ENCODE measurements at regions not wholly inside any gene's neighbourhood (a gene's known extent, or its start where the extent isn't known, plus 50 kb on each side); places are given as distances from the start of the nearest gene placed in this dataset.

GRCh38 chr1:239274242-239274830, 112.0 kb upstream of the CHRM3 start:
- no peaks in the 10 kb centered on the region for H3K36me3 ChIP-seq (ENCODE audit: control insufficient read depth, insufficient read depth, low read length)
- intact Hi-C loops (cut with micrococcal nuclease; ENCODE audit: unreplicated experiment) = no loop called here
- H3K36me3 Mint-ChIP-seq (ENCODE audit: insufficient read depth, unreplicated experiment) = no peaks in the 10 kb centered on the region
- BruUV-seq (replicated peaks) = no TSS peak
- H3K27me3 Mint-ChIP-seq (ENCODE audit: insufficient read depth, unreplicated experiment) = peaks cover 3% of the 10 kb centered on the region
- no peak for DNase-seq
- no peaks in the 10 kb centered on the region for H3K4me1 ChIP-seq
- no peaks in the 10 kb centered on the region for H3K9me3 ChIP-seq
- no peak overlapping the region for H3K4me3 Mint-ChIP-seq (ENCODE audit: unreplicated experiment)
- POLR2A ChIA-PET = no interaction called here
- peaks cover 9% of the 10 kb centered on the region for H3K9me3 Mint-ChIP-seq (ENCODE audit: unreplicated experiment)
- H3K27ac Mint-ChIP-seq (ENCODE audit: unreplicated experiment) = no peak overlapping the region
- H3K4me1 Mint-ChIP-seq (ENCODE audit: low read depth, unreplicated experiment) = no peaks in the 10 kb centered on the region
- no peak overlapping the region for H3K4me3 ChIP-seq (ENCODE audit: low read depth, low read length)
- no peak for TF ChIP-seq CTCF (IDR thresholded peaks at IDR 0.05; ENCODE audit: insufficient read depth in 1 of 2, low read depth in 1 of 2, low read length in 1 of 2, severe bottlenecking in 1 of 2, unreplicated experiment in 1 of 2)
- CTCF ChIA-PET = no interaction called here
- H3K27me3 ChIP-seq (replicated peaks; ENCODE audit: control insufficient read depth, insufficient read depth, low read length) = no peaks in the 10 kb centered on the region

GRCh38 chr1:239270509-239270908, 115.9 kb upstream of the CHRM3 start:
- Histone ChIP-seq H3K4me1 (no peaks in the 10 kb centered on the region), H3K4me3 (ENCODE audit: low read depth, low read length) (no peak overlapping the region), H3K9me3 (no peaks in the 10 kb centered on the region), H3K36me3 (ENCODE audit: control insufficient read depth, insufficient read depth, low read length) (no peaks in the 10 kb centered on the region), H3K27me3 (replicated peaks; ENCODE audit: control insufficient read depth, insufficient read depth, low read length) (no peaks in the 10 kb centered on the region)
- Mint-ChIP-seq H3K4me1 (ENCODE audit: low read depth, unreplicated experiment) (no peaks in the 10 kb centered on the region), H3K9me3 (ENCODE audit: unreplicated experiment) (peaks cover 9% of the 10 kb centered on the region), H3K36me3 (ENCODE audit: insufficient read depth, unreplicated experiment) (no peaks in the 10 kb centered on the region), H3K4me3 (ENCODE audit: unreplicated experiment) (no peak overlapping the region), H3K27ac (ENCODE audit: unreplicated experiment) (no peak overlapping the region), H3K27me3 (ENCODE audit: insufficient read depth, unreplicated experiment) (peaks cover 3% of the 10 kb centered on the region)
- TF ChIP-seq CTCF (IDR thresholded peaks at IDR 0.05; ENCODE audit: insufficient read depth in 1 of 2, low read depth in 1 of 2, low read length in 1 of 2, severe bottlenecking in 1 of 2, unreplicated experiment in 1 of 2) = no peak
- intact Hi-C loops (cut with micrococcal nuclease; ENCODE audit: unreplicated experiment) = no loop called here
- no peak for DNase-seq
- no TSS peak for BruUV-seq (replicated peaks)
- ChIA-PET CTCF (no interaction called here), POLR2A (no interaction called here)

GRCh38 chr1:239269706-239270105, 116.7 kb upstream of the CHRM3 start:
- ChIA-PET CTCF (no interaction called here), POLR2A (no interaction called here)
- H3K27me3 Mint-ChIP-seq (ENCODE audit: insufficient read depth, unreplicated experiment) = peaks cover 3% of the 10 kb centered on the region
- no peaks in the 10 kb centered on the region for H3K9me3 ChIP-seq
- no peaks in the 10 kb centered on the region for H3K4me1 ChIP-seq
- H3K36me3 ChIP-seq (ENCODE audit: control insufficient read depth, insufficient read depth, low read length) = no peaks in the 10 kb centered on the region
- no peaks in the 10 kb centered on the region for H3K4me1 Mint-ChIP-seq (ENCODE audit: low read depth, unreplicated experiment)
- no peaks in the 10 kb centered on the region for H3K27me3 ChIP-seq (replicated peaks; ENCODE audit: control insufficient read depth, insufficient read depth, low read length)
- no peaks in the 10 kb centered on the region for H3K36me3 Mint-ChIP-seq (ENCODE audit: insufficient read depth, unreplicated experiment)
- no peak overlapping the region for H3K27ac Mint-ChIP-seq (ENCODE audit: unreplicated experiment)
- TF ChIP-seq CTCF (IDR thresholded peaks at IDR 0.05; ENCODE audit: insufficient read depth in 1 of 2, low read depth in 1 of 2, low read length in 1 of 2, severe bottlenecking in 1 of 2, unreplicated experiment in 1 of 2) = no peak
- no peak for DNase-seq
- BruUV-seq (replicated peaks) = no TSS peak
- no peak overlapping the region for H3K4me3 Mint-ChIP-seq (ENCODE audit: unreplicated experiment)
- intact Hi-C loops (cut with micrococcal nuclease; ENCODE audit: unreplicated experiment) = no loop called here
- peaks cover 6% of the 10 kb centered on the region for H3K9me3 Mint-ChIP-seq (ENCODE audit: unreplicated experiment)
- no peak overlapping the region for H3K4me3 ChIP-seq (ENCODE audit: low read depth, low read length)

All from Caco-2 (cell line).